ENCODE measurements at regions not wholly inside any gene's neighbourhood (a gene's known extent, or its start where the extent isn't known, plus 50 kb on each side); places are given as distances from the start of the nearest gene placed in this dataset.

DNA sequence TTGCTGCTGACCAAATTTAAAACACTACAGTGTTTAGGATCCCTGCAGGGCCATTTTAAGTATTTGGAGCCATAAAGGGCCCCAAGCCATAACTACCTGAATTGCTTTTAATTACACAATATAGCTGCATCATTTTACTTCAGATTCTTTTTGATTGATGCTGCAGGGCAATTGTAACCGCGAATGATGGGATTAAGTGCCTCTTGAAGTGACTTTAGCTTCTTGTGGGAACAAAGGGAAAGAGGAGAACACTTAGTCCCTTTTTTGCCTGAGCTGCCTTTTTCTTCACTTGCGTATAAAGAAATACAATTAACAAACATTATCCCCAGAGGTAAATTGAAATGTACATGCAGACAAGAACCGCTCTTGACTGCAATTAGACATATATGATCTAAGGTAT lies 228.5 kb downstream of the ZIC5 start:
- TF ChIP-seq, protein P1, sequence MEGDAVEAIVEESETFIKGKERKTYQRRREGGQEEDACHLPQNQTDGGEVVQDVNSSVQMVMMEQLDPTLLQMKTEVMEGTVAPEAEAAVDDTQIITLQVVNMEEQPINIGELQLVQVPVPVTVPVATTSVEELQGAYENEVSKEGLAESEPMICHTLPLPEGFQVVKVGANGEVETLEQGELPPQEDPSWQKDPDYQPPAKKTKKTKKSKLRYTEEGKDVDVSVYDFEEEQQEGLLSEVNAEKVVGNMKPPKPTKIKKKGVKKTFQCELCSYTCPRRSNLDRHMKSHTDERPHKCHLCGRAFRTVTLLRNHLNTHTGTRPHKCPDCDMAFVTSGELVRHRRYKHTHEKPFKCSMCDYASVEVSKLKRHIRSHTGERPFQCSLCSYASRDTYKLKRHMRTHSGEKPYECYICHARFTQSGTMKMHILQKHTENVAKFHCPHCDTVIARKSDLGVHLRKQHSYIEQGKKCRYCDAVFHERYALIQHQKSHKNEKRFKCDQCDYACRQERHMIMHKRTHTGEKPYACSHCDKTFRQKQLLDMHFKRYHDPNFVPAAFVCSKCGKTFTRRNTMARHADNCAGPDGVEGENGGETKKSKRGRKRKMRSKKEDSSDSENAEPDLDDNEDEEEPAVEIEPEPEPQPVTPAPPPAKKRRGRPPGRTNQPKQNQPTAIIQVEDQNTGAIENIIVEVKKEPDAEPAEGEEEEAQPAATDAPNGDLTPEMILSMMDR (conservative IDR thresholded peaks at IDR 0.05), result no peak
- TF ChIP-seq EZH2 (IDR thresholded peaks at IDR 0.05; ENCODE audit: low read depth), result no peak
